Ishikawa (cell line): ENCODE measurements at regions not wholly inside any gene's neighbourhood (a gene's known extent, or its start where the extent isn't known, plus 50 kb on each side); places are given as distances from the start of the nearest gene placed in this dataset.

ENCODE experiments used
- CEBPB ChIP-seq: IDR thresholded peaks from 2 replicates; pipeline ENCODE4 v1.6.1; 2012
- CREB1 ChIP-seq: IDR thresholded peaks from 2 replicates; pipeline ENCODE4 v1.6.1; 2012; ENCODE audit warnings: low read depth
- EGR1 ChIP-seq: IDR thresholded peaks from 2 replicates; pipeline ENCODE4 v1.6.1; 2012
- EP300 ChIP-seq: IDR thresholded peaks from 2 replicates; pipeline ENCODE4 v1.6.1; 2012; ENCODE audit warnings: borderline replicate concordance
- FOXM1 ChIP-seq: IDR thresholded peaks from 2 replicates; pipeline ENCODE4 v1.6.1; 2012; ENCODE audit warnings: low read depth, borderline replicate concordance
- NFIC ChIP-seq: IDR thresholded peaks from 2 replicates; pipeline ENCODE4 v1.6.1; 2012
- RAD21 ChIP-seq: IDR thresholded peaks from 2 replicates; pipeline ENCODE4 v1.6.1; 2012; ENCODE audit warnings: low read depth
- TAF1 ChIP-seq: IDR thresholded peaks from 2 replicates; pipeline ENCODE4 v1.6.1; 2012; ENCODE audit warnings: low read depth, mild to moderate bottlenecking
- TCF12 ChIP-seq: IDR thresholded peaks from 2 replicates; pipeline ENCODE4 v1.6.1; 2012; ENCODE audit warnings: low read depth
- TEAD4 ChIP-seq: IDR thresholded peaks from 2 replicates; pipeline ENCODE4 v1.6.1; 2012
- YY1 ChIP-seq: IDR thresholded peaks from 2 replicates; pipeline ENCODE4 v1.6.1; 2012; ENCODE audit warnings: low read depth
- ZBTB7A ChIP-seq: IDR thresholded peaks from 2 replicates; pipeline ENCODE4 v1.6.1; 2012; ENCODE audit warnings: low read depth
- TF ChIP-seq, protein P1 (sequence below): IDR thresholded peaks from 2 replicates; pipeline ENCODE4 v1.6.1; 2012; ENCODE audit warnings: low read depth, mild to moderate bottlenecking
- TF ChIP-seq, protein P2 (sequence below): IDR thresholded peaks from 2 replicates; pipeline ENCODE4 v1.6.1; 2012
- TF ChIP-seq, protein P3 (sequence below): IDR thresholded peaks from 2 replicates; pipeline ENCODE4 v1.6.1; 2012

DNA sequence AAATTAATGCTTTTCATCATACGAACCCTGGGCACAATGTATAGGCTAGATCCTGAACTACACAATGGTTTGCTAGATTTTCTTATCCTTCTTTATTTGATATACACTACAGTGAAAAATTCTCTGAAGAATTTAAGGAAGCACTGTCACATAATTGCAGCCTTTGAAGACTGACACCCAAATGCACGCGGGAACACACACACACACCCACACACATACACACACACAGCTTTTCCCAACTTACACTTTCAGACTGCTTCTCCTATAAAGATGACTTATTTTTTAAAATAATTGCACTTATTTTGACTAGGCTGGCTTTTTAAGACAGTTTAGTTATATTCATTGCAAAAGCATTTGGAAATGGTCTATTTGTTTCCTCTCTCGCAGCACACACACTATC lies 70.0 kb upstream of the LRRN1 start:
- TF ChIP-seq TEAD4 (no peak), YY1 (no peak), FOXM1 (no peak), EGR1 (no peak), RAD21 (no peak), CREB1 (no peak), TAF1 (no peak), NFIC (no peak), EP300 (no peak), CEBPB (no peak), TCF12 (no peak), ZBTB7A (no peak)
- TF ChIP-seq, protein P1, sequence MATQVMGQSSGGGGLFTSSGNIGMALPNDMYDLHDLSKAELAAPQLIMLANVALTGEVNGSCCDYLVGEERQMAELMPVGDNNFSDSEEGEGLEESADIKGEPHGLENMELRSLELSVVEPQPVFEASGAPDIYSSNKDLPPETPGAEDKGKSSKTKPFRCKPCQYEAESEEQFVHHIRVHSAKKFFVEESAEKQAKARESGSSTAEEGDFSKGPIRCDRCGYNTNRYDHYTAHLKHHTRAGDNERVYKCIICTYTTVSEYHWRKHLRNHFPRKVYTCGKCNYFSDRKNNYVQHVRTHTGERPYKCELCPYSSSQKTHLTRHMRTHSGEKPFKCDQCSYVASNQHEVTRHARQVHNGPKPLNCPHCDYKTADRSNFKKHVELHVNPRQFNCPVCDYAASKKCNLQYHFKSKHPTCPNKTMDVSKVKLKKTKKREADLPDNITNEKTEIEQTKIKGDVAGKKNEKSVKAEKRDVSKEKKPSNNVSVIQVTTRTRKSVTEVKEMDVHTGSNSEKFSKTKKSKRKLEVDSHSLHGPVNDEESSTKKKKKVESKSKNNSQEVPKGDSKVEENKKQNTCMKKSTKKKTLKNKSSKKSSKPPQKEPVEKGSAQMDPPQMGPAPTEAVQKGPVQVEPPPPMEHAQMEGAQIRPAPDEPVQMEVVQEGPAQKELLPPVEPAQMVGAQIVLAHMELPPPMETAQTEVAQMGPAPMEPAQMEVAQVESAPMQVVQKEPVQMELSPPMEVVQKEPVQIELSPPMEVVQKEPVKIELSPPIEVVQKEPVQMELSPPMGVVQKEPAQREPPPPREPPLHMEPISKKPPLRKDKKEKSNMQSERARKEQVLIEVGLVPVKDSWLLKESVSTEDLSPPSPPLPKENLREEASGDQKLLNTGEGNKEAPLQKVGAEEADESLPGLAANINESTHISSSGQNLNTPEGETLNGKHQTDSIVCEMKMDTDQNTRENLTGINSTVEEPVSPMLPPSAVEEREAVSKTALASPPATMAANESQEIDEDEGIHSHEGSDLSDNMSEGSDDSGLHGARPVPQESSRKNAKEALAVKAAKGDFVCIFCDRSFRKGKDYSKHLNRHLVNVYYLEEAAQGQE: no peak
- TF ChIP-seq, protein P2, sequence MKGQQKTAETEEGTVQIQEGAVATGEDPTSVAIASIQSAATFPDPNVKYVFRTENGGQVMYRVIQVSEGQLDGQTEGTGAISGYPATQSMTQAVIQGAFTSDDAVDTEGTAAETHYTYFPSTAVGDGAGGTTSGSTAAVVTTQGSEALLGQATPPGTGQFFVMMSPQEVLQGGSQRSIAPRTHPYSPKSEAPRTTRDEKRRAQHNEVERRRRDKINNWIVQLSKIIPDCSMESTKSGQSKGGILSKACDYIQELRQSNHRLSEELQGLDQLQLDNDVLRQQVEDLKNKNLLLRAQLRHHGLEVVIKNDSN: no peak
- TF ChIP-seq, protein P3, sequence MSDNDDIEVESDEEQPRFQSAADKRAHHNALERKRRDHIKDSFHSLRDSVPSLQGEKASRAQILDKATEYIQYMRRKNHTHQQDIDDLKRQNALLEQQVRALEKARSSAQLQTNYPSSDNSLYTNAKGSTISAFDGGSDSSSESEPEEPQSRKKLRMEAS: no peak

DNA sequence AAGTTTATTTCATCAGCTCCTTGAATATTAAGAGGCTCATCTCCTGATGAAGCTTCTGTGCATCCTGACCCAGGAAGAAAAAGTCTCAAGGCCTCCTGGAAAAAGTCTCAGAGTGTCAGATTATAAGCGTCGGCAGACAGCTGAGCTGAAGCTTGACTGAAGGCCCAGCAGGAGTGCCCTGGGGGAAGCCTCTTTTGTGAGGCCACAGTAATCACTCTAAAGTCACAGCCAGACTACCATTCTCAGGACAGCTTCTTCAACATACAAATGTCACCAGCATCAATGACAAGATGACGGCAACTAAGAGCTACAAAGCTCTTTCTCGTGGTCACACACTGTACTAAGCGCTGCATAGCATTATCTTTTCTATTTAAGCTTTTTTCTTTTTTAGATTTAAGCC lies 72.7 kb upstream of the LRRN1 start:
- TF ChIP-seq, protein P3: no peak
- TF ChIP-seq TCF12 (no peak), TEAD4 (no peak), RAD21 (no peak), NFIC (no peak), CREB1 (no peak), YY1 (no peak), EP300 (no peak), ZBTB7A (no peak), EGR1 (no peak), FOXM1 (no peak), TAF1 (no peak)
- TF ChIP-seq, protein P2: no peak

DNA sequence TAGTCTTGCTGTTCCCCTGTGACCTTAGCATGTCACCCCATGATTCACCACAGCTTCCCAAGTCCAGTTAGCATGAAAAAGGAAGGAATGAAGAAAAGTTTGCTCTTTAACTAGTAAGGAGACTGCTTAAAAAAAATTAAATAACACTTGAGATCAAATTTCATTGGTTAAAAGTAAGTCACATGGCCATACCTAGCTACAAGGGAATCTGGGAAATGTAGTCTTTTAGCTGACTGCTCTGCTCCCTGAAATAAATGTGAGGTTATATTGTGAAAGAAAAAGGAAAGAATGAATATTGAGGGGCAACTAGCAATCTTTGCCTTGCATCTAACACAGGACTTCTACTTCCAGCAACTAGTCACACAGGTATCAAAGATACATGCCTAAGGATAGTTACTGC lies 84.7 kb upstream of the LRRN1 start:
- TF ChIP-seq TEAD4: no peak
- TF ChIP-seq, protein P2: peak; percentile 37; the same call in 1 of the 2 replicates

DNA sequence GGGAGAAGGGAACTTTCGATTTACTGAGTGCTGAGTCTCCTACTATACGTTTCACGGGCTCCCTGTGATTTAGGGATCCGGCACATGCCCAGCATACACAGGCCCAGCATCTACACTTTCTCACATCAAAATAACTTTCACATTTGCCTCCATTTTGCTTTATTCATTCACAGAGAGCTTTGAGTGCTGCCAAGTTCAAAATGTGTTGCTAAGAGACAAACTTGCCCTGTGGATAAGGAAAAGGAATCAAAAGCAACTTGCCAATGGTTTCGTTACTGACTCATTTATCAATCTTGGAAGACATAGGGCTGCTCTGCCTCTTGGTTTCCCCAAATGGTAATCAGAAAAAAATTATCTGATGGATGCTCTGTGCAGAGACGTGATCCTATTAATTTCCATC lies 86.3 kb upstream of the LRRN1 start:
- TF ChIP-seq TAF1: no peak
- TF ChIP-seq CREB1: no peak
- TF ChIP-seq CEBPB: no peak
- no peak for TF ChIP-seq EP300
- TF ChIP-seq, protein P1: no peak
- no peak for TF ChIP-seq YY1
- TF ChIP-seq, protein P3: no peak
- TF ChIP-seq FOXM1: no peak
- TF ChIP-seq ZBTB7A: no peak
- no peak for TF ChIP-seq TEAD4
- TF ChIP-seq NFIC: no peak

DNA sequence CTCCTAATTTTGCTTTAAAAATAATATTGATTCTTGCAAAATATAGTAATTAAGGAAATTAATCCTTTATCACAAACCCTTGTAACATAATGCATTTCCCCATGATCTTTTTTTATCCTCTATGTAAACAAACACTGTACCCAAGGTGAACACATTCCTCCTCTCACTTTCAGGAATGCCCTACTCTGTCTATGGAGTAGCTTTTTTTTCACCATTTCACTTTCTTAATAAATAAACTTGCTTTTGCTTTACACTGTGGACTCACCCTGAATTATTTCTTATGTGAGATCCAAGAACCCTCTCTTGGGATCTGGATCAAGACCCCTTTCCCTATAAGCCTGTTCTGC lies 90.5 kb upstream of the LRRN1 start:
- TF ChIP-seq, protein P3: no peak
- TF ChIP-seq FOXM1: no peak
